Adrenal gland (tissue), 9 donors: ENCODE measurements at regions not wholly inside any gene's neighbourhood (a gene's known extent, or its start where the extent isn't known, plus 50 kb on each side); places are given as distances from the start of the nearest gene placed in this dataset.

Source experiments
- DNase-seq, 7 donors: peaks; one replicate each; pipeline ENCODE4 v3.0.0-alpha.2; 2019 to 2020
- H3K27ac ChIP-seq, 5 donors: fragments of 200-600 bp; sonication (generic) in 4 of 5; 1 replicate in 3 of 5; 2 replicates in 2 of 5; pipeline versions ENCODE4 v1.5.1 to v1.8.0; 2016 to 2020; ENCODE audit warnings: mild to moderate bottlenecking in 1 of 5
- H3K27me3 ChIP-seq: fragments of 200-600 bp; 2 replicates; pipeline ENCODE4 v1.8.0; 2021
- H3K36me3 ChIP-seq, 2 donors: fragments of 200-600 bp; replicated peaks in 1 of 2; 1 replicate in 1 of 2; 2 replicates in 1 of 2; pipeline versions ENCODE4 v1.5.1 to v1.8.0; 2018 to 2022
- H3K4me1 ChIP-seq, 2 donors: fragments of 200-600 bp; replicated peaks in 1 of 2; 1 replicate in 1 of 2; 2 replicates in 1 of 2; pipeline versions ENCODE4 v1.5.1 to v1.8.0; 2018 to 2021
- H3K4me3 ChIP-seq, 4 donors: fragments of 200-600 bp; sonication (generic) in 3 of 4; one replicate each; pipeline ENCODE4 v1.5.1; 2016 to 2018
- H3K9me3 ChIP-seq, 3 donors: fragments of 200-600 bp; sonication (generic) in 1 of 3; replicated peaks in 1 of 3; 1 replicate in 2 of 3; 2 replicates in 1 of 3; pipeline versions ENCODE4 v1.5.1 to v1.8.0; 2016 to 2021
- CTCF ChIP-seq, 6 experiments: fragments of 450-650 bp in 4 of 6; fragments of 200-600 bp in 2 of 6; sonication (generic) in 1 of 6; IDR thresholded peaks; 1 replicate in 5 of 6; 2 replicates in 1 of 6; pipeline versions ENCODE4 v1.5.1 to v1.8.0; 2016 to 2021; ENCODE audit warnings: antibody characterized with exemption in 6 of 6, mild to moderate bottlenecking in 2 of 6, moderate library complexity in 1 of 6
- POLR2A ChIP-seq, 2 donors: fragments of 450-650 bp; IDR thresholded peaks; one replicate each; pipeline ENCODE4 v1.6.1; 2017; ENCODE audit warnings: antibody characterized with exemption in 2 of 2, mild to moderate bottlenecking in 2 of 2, moderate library complexity in 1 of 2
- WGBS, 4 donors: extraction: QIAGEN DNeasy Blood & Tissue Kit in 2 of 4; methylation state at CpG; one replicate each; pipeline versions ENCODE4 v1.1.5 to v1.1.7; 2013 to 2017; 5-methylcytosine and 5-hydroxymethylcytosine counted together
- intact Hi-C, 2 donors: fragments of 100-400 bp; cut with DNase I; formaldehyde crosslinking; loops; one replicate each; pipeline versions ENCODE4 v1.14.1 to v1.15.0; 2022 to 2023
- donor health status: healthy with polysubstance abuse.
- donor health status: Bipolar disorder and iron deficiency.
- donor health status: DM: yes; HTN: yes; CAD: no.
- donor health status: DM: no; HTN: no; CAD: no.
- donor health status: DM: no; HTN: no; CAD: no.

- DNase-seq = no peak
- Histone ChIP-seq H3K27ac (no peak overlapping the region), H3K4me1 (no peaks in the 10 kb centered on the region), H3K4me3 (no peak overlapping the region), H3K36me3 (no peaks in the 10 kb centered on the region), H3K27me3 (no peaks in the 10 kb centered on the region), H3K9me3 (no peaks in the 10 kb centered on the region)
- WGBS, 4 donors = 72 to 88% (median 77%) methylated on average over 2 of the region's 2 CpGs
- intact Hi-C loops = no loop called here
- TF ChIP-seq POLR2A (IDR thresholded peaks at IDR 0.05) (no peak), CTCF (IDR thresholded peaks at IDR 0.05) (no peak)
Measured at GRCh38 chr3:106425916-106426315, 557.1 kb upstream of the CBLB start.

- Histone ChIP-seq H3K4me3 (no peak overlapping the region), H3K4me1 (no peaks in the 10 kb centered on the region), H3K9me3 (no peaks in the 10 kb centered on the region), H3K27ac (no peak overlapping the region), H3K36me3 (no peaks in the 10 kb centered on the region), H3K27me3 (no peaks in the 10 kb centered on the region)
- 61 to 67% (median 64%) methylated on average over 2 of the region's 2 CpGs for WGBS, 4 donors
- DNase-seq = peak in 6 of 7 donors; percentile 24 to 62 (median 40)
- no peak for TF ChIP-seq POLR2A (IDR thresholded peaks at IDR 0.05)
- no peak for TF ChIP-seq CTCF (IDR thresholded peaks at IDR 0.05)
- intact Hi-C loops = no loop called here
Measured at GRCh38 chr3:106428565-106428994, 559.8 kb upstream of the CBLB start.

GRCh38 chr3:106431721-106432120 lies 562.9 kb upstream of the CBLB start:
- Histone ChIP-seq H3K36me3 (no peaks in the 10 kb centered on the region), H3K4me1 (no peaks in the 10 kb centered on the region), H3K4me3 (no peak overlapping the region), H3K27me3 (no peaks in the 10 kb centered on the region), H3K9me3 (no peaks in the 10 kb centered on the region), H3K27ac (no peak overlapping the region)
- WGBS, 4 donors = 51 to 73% (median 70%) methylated on average over 7 of the region's 7 CpGs
- DNase-seq = no peak
- intact Hi-C loops = no loop called here
- TF ChIP-seq CTCF (IDR thresholded peaks at IDR 0.05) (no peak), POLR2A (IDR thresholded peaks at IDR 0.05) (no peak)

- no peaks in the 10 kb centered on the region for H3K36me3 ChIP-seq
- WGBS, 4 donors = 78 to 97% (median 86%) methylated on average over 1 of the region's 1 CpG
- H3K9me3 ChIP-seq = no peaks in the 10 kb centered on the region
- intact Hi-C loops = no loop called here
- no peak overlapping the region for H3K4me3 ChIP-seq
- H3K4me1 ChIP-seq = no peaks in the 10 kb centered on the region
- no peak overlapping the region for H3K27ac ChIP-seq
- no peaks in the 10 kb centered on the region for H3K27me3 ChIP-seq
- no peak for TF ChIP-seq POLR2A (IDR thresholded peaks at IDR 0.05)
- no peak for TF ChIP-seq CTCF (IDR thresholded peaks at IDR 0.05)
- no peak for DNase-seq
Measured at GRCh38 chr3:106435899-106436453, 567.2 kb upstream of the CBLB start.
